Fibroblast of skin of right biceps (primary cell): ENCODE measurements at regions not wholly inside any gene's neighbourhood (a gene's known extent, or its start where the extent isn't known, plus 50 kb on each side); places are given as distances from the start of the nearest gene placed in this dataset.

ENCODE experiments used
- DNase-seq: peaks from one replicate; pipeline ENCODE4 v3.0.0-alpha.2; 2013

DNA sequence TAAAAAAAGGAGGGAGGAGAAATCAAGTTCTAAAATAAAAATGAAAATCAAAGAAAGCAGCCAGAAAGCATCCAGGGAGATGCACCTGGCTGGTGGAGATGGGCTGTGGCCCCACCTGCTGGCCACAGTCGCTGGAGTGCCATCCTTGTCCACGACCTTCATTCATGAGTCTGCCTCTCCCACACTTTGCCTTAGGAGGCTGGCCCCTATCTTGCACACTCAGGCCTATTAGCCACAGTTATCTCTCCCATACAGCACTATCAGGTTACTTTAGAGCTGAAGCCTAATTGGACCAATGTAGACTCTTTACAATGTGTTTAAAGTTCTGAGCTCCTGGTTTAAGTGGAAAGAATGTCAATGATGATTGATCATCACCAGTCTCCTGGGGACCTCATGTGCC is 392.0 kb upstream of the RORA start:
- DNase-seq, result peak; percentile 16

DNA sequence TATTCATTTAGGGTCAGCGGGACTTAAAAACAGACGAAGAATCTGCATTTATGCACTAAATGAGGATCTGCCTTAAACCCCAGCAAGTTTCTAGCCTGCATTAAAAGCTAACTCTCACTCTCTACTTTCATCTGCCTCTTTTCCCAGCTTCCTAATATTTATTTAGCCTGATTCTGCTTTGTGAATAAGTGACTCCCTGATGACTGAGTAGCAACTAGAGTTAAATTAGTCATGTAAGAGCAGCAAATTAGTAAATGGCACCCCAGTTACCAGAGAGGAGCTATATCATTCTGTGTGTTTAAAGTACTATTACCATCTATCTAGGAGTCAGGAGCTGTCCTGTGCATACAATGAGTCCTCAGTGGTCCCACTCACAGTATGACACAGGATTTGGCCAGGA is 391.0 kb upstream of the RORA start:
- no peak for DNase-seq

DNA sequence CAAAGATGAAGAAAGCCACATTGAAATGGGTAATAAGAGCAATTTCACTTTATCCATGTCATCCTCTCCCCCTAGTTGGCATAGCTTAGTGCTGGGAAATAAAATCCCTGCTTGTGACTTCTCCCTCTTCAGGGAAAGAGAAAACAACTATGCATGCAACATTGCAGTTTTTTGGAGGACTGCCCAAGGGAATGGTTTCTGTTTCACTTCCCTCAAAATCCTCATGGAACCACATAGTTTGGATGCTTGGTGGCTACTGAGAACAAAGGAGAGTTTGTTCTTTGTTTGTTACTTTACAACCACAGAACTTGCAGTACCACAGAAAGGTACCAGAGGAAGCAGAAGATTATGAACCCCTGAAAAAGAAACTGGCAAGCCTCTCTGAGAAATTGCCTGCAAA is 384.6 kb upstream of the RORA start:
- peak; percentile 1 for DNase-seq

DNA sequence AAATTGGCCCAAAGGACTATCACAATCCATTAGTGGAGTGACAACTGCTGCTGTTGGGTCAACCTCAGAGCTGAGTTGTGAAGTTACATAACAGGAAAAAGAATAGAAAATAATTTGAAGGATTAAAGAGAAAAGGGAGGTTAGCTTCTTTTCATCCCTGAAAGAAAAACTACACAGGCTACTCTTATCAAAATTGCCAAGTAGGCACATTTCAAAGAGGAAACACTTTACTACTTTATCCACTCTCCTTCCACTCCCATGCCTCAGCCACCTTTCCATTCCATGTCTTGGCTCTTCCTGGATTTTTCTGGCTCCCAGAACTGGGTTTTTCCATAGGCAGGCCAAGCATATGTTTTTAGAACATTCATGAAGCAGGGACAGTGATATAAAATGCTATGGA is 384.0 kb upstream of the RORA start:
- DNase-seq, result no peak

DNA sequence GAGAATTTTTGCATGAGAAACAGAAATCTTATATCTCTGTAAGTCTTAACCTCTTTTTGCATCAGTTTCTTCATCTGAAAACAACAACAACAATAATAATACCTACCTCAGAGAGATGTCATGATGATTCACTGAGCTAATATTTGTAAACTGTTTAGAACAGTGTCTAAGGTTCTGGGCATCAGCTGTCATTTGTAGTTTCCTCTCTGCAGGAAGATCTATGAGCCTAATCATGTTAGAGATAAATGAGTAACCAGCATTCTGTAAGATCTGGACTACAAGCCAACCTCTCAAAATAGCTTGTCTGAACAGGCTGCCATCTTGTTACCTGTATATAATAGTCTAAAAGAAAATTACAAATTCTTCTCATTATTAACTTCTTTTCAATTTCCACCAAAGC is 383.0 kb upstream of the RORA start:
- no peak for DNase-seq

DNA sequence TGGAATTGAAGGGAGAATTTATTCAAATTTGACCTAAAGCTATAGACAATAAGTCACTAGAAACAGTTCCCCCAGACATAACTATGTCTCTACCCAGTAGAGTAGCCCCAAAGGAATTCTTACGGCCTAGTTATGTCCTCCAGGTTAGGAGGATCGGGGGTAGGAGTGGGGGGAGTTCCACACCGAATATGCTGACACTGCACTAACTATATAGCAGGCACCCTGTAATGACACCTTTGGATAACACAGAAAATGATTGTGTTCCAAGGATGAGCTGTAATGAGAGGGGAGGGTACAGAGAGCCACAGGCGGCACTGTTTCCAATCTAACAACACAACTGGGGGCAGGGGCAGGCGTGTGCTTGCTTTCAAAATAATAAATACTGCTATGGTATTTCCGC is 376.2 kb upstream of the RORA start:
- no peak for DNase-seq

DNA sequence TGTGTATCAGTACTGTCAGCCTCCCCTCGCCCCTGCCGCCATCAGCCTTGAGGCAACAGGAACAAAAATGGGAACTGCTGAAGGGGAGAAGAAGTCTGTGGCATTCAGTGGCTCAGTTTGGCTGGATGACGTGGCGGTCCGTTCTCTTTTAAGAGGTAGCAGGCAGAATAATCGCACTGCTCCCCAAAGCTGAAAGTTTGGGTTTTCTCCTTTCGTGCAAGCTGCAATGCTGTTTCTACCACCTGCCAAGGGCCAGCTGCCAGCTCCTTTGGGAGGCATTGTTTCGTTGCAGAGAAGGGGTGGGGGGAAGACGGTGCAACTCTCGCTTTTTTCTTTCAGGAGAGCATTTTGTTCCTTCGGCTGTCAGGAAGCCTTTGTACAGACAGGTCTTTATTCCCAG is 369.6 kb upstream of the RORA start:
- DNase-seq, result no peak

DNA sequence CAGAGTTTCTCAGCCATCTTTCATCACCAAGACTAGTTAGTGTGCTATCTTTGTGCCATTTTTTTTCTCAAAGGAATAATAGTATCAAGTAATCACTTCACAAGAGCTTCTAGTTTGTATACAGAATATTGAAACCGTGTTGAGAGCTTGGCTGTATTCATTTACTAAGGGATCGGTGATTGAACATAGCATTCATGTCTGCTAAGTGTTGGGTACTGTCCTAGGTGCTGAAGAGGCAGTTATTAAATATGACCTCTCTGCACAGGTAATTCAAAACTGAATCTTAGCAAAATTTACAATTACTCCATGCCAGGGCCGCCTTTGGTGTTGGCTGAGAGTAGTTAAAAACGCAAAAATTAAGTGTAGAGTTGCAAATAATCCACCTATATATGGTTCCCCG is 355.3 kb upstream of the RORA start:
- DNase-seq, result peak; percentile 18

DNA sequence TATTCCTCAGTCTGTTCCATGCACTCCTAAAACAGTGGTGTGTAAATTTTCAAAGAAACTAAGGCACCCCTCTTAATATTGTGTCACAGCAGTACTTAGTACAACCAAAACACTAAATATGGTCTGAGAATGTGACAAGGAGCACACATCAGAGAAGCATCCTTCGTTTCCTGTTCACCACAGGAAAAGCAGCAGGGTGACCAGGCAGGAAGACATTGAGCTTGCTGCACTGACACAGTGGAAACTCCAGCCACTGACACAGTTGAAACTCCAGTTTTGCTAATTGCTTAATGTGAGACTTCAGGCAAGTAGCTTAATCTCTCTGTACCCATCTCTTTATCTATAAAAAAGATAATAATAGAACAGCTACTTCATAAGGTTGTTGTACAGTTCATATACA is 353.0 kb upstream of the RORA start:
- DNase-seq, result no peak

DNA sequence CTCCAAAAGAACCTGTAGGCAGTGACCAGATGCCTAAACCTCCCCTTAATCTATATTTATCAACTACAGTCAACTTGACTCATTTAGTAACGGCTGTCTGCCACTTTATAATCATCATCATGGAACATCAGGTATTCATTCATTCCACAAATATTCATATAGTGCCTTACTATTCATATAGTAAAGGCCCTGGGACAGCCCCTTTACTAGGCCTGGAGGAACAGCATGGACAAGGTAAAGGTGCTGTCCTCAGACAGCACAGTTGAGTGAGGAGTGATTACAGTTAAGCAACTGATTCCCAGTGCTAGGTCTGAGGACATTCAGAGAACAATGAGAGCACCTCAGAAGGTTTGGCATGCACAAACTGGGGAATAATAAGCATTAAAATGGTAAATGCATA is 346.5 kb upstream of the RORA start:
- no peak for DNase-seq

DNA sequence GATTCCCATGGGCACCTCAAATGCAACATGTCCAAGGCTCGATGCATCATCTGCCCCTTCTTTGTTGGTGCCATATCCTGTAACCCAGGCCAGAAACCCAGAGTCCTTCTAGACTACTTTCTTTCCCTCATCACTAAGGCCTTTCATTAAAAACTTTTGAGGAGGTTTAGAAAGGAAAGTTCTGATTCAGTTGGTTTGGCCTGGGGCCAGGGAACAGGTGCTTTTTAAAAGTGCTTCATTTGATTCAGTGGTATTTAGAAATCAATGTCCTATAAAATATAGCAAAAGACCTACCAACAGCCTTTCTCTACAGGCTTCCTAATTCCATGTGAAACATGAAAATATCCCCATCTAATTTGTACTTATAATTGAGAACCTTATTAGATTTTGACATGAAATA is 341.9 kb upstream of the RORA start:
- no peak for DNase-seq

DNA sequence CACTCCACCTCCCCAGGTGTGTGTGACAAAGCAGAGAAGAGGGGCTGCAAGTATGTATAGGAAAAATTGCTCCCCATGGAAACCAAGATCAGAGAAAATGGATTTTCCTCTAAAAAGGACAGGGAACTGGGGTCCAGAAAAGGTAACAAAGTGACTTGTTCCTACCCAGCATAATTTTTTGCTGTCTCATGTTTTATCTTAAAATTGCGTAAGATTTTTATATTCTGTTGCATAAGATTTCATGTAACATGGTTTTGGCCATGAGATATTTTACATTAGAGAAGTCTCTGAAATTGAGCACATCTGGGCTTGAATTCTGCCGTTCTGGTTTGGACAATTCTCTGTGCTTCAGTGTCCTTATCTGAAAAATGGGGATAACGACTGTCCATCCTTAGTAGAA is 335.7 kb upstream of the RORA start:
- DNase-seq, result no peak

DNA sequence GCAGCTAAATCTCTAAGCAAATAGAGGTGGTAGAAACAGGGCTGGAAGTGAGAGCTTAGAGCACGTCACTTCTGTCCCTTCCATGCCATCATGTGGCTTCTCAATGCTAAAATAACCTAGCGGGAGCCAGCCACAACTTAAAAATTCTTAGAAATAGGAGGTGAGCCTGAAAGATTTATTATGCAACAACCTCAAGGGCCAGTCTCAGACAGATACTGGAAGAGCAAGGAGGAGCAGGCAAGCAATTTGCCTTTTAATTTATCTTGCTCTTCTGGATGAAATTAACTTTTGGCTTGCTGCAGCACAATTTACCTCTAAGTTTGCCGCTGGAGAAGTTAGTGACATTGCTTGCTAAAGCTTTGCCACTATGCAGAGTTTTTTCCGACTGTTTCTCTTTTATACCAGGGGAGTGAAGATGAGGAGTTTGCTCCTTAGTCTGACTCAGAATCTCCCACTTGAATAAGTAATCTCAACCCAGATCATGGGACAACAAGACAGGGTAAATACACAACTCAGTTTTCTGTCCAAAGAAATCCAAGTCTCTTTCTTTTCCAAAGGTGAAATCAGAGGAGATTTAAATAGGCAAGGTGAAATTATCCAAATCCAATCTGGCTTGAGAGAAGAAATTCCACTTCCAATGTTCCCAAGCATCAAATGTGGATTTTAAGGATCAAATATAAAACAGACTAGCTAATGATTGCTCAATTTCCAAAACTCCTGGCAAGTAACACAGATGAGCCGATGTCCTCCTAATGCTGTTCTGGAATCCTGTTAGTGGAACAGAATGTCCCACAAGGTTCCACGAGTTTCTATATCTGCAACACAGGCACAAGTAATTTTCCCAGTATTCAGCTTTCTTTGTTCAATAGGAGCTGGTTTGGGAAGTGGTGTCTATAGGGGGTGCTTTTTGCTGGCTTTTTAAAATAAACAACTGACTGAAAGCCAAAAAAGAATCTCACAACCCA is 329.4 kb upstream of the RORA start:
- no peak for DNase-seq

DNA sequence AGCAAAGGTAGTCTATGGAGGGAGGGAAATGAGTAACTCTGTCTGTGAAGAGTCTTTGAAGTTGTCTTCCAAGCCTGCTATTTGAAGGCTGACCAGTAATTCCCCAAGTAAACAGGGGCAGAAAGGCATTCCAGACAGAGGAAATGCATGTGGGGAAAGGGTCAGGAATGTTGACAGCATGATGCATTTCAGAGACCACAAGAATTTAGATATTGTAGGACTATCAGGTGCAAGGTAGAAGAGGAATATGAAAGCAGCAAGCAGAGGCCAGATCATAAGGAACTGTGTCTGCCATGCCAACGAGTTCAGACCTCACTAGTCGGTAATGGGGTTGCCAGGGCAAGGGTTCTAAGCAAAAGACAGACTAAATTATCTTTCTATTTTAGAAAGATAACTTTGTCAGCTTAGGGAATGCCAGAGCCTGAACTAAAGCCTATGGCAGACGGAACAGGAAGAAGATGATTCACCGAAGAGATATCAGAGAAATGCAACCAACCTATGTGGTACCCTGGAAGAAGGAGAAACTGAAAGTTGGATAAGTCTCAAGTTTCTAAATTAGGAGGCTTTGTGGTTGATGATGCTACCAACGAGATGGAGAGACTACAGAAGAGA is 327.0 kb upstream of the RORA start:
- peak; percentile 76 for DNase-seq

DNA sequence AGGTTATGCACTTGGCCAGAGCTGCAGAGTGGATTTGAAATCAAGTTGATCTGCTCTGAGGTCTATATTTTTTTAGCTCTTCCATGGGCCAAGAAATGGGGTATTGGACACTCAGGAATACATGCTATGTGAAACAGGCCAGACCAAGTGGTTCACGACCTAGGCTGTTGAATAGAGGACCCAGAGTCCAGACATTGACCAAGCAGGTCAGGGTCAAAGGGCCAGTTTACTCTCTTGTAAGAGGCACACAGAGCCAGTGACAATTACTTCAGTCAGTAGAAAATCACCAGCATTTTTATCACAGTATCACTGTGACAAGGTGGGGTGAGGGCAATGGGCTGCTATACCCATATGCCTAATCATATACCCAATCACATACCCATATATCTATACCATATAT is 320.6 kb upstream of the RORA start:
- DNase-seq, result no peak

DNA sequence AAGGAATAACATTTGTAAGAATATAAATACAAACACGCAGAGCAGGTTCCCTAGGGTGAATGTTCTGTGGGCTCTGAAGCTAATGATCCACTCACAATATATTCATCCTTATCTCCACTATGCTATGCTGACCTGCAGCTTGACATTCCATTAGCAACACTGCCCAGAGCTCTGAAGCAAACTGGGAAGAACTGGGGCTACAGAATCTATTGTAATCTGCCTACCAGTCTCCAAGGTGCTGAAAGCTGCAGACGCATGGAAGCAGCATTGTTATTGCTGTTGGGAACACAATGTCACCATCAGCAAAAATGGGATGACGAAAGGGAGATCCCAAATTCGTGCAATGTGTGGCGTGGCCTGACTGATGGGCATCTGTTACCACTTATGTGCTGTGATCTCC is 316.7 kb upstream of the RORA start:
- no peak for DNase-seq

DNA sequence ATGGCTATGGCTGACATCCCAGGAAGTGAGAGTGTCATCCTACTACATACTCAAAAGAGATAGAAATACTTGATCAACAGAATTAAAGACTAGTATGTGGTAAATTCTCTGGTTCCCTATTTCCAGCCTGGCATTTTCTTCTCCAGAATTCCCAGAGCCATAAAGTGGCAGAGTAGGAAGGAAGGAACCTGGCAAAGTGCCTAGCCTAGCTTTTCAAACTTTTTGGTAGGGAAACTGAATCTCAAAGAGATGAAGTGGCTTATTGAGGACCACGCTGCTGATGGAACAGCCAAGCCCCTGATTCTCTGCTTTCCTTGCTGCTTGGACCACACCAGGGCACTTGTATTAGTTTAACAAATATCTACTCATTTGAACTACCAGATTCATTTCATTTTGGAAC is 312.4 kb upstream of the RORA start:
- DNase-seq, result no peak

DNA sequence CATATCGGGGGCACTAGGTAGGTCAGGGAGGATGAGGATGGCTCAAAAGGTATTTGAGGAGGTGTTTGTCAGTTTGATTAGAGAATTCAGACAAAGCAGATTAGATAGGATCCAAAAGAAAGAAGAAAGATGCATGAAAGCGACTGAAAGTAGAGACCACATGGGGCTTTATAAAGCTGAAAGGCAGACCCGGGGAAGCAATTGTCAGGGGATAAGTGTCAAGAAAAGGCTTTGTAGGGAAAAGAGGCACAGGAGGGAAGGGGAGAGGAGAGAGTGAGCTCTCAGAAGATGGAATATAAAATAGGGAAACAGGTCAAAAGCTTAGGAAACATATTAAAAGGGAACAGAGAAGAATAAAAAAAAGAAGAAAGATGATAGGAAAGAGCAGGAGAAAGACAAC is 308.2 kb upstream of the RORA start:
- no peak for DNase-seq

DNA sequence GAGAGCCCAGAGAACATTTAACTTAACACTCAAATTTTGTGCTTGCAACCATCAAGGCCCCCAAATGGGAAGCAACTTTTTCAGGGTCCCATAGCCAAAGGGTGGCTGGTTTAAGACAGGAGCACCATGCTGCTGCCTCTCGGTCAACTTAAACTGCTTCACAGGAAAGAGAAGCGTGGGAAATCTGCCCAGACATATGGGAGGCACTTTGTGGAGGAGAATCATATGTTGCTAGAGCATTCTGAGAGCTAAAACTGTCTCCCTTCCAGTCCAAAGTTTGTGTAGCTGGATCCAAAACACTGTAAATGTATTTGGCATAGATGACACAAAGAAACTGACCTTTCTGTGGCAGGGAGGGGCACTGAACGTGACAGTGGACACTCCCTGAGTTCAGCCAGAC is 305.9 kb upstream of the RORA start:
- DNase-seq, result no peak

DNA sequence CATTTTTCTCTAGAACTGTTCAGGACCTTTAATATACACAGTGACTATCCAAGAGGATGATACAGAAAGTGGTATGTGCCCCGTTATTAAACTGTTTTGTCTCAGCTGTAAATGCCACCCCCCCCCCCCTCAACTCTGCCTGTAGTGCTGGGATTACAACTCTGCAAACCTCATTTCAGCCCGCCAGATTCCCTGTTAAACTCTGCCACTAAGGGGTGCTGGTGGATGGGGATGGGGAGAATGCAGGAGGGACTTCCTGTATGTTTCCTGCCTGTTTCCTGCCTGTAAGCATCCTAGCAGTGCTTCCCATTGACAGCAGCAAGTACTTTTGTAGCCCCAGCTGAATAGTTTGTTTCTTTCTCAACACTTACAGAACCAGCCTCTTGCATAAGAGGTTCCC is 301.7 kb upstream of the RORA start:
- peak; percentile 7 for DNase-seq

DNA sequence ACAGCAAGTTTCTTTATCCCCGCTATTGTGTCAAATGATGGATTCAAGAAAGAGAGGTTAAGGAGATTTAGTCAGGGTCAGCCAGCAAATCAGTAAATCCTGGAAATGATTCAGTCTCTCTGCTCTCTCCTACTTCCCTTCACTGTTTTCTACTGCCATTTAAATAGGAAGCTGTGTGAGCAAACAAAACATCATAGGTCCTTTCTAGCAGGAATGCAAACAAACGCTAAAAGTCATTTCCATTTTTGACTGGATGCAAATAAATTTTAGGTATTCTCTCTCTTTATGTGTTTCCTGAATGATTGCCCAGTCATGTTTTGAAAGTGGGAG is 299.4 kb upstream of the RORA start:
- no peak for DNase-seq

DNA sequence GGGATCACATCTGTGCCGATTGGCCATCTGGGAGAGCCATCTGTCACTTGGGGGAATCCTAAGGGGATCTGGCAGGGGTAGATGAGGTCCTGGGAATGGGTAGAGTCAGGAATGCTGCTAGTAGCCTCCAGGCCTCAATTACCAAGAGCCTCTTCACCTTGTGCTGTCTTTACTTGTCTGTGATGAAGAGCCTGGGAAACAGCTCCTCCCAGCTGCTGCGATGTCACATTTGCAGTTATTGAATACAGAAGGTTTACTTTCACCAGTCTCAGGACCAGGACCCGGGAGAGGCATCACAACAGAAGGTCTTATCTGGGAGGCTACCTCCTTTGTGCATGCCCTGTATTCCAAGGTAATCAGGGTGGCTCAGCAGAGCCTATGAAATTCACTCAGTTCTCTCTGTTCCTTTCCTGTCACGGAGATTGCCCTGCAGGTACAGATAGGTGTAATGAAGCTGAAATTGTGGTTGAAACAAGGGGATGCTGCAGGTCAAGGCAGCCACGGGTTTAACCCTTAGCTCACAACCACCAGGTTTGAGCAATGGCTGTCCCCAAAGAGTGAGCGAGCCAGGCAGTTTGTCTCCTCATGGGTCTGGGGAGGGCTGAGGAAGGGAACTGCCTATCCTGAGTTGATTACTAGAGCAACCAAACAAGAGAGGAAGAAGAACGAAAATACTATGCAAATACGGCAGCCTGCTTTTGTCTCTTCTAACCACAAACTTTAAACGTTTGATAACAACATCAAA is 298.9 kb upstream of the RORA start:
- no peak for DNase-seq

DNA sequence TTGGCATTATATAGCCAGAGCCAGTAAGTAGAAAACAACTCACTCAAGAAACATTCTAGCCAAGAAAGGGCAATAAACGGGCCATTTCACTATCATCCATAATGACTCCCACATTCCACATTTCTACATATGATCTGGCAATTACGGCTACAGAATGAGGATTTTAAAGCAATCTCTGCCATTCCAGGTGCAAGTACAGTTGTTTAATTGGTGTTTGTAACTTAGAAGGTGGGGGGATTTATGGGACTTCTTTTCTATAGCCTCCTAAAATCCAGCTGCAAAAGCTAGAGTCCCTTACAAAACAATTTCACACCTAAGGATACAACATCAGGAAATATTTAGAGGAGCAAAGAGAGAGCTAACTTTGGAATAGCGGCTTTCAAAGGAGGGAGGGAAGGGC is 295.4 kb upstream of the RORA start:
- DNase-seq, result peak; percentile 26

DNA sequence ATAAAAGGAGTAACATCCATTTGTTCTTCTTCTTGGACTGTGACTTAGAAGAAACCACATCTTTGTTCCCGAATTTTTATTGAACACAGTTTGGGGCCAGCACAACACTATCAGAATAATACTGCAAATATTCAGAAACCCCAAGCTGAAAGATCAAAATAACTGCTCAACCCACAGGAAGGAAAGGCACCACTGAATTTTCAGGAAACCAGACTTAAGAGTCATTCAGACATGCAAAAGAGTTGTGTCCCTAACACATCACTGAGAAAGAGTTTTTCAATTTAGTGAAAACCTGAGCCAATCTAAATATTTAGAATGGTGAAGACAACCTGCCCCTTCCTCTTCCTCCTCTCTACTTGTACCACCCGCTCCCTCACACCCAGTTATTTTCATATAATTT is 295.0 kb upstream of the RORA start:
- DNase-seq, result peak; percentile 14
